ENCODE measurements at regions not wholly inside any gene's neighbourhood (a gene's known extent, or its start where the extent isn't known, plus 50 kb on each side); places are given as distances from the start of the nearest gene placed in this dataset.

GRCh38 chr3:6204891-6205290, 656.0 kb upstream of the GRM7 start (continued):
- TF ChIP-seq REST (IDR thresholded peaks at IDR 0.05; ENCODE audit: borderline replicate concordance): peak; percentile 18; the same call in 1 of the 2 replicates
- TF ChIP-seq REST (CRISPR knock-in tag; IDR thresholded peaks at IDR 0.05; ENCODE audit: low read depth): no peak
